Motor neuron (in vitro differentiated cells): ENCODE measurements at regions not wholly inside any gene's neighbourhood (a gene's known extent, or its start where the extent isn't known, plus 50 kb on each side); places are given as distances from the start of the nearest gene placed in this dataset.

Experiments used
- ATAC-seq, 8 experiments: fragments of 200-7000 bp; cut with Tn5 transposase; replicated peaks in 6 of 8; 2 replicates each; pipeline ENCODE4 v1.8.0; 2021; ENCODE audit warnings: mild to moderate bottlenecking in 8 of 8, moderate library complexity in 8 of 8
- H3K27ac ChIP-seq, 2 donors: fragments of 250-450 bp; sonication (Bioruptor Pico); 2 replicates each; pipeline ENCODE4 v1.9.0; 2021; ENCODE audit warnings: antibody characterized with exemption in 2 of 2, mild to moderate bottlenecking in 2 of 2, moderate library complexity in 1 of 2
- H3K4me1 ChIP-seq, 2 donors: fragments of 250-450 bp; sonication (Bioruptor Pico); replicated peaks in 1 of 2; 2 replicates each; pipeline ENCODE4 v1.6.1; 2021; ENCODE audit warnings: antibody characterized with exemption in 2 of 2, mild to moderate bottlenecking in 2 of 2, moderate library complexity in 1 of 2
- H3K4me3 ChIP-seq, 5 donors: fragments of 250-450 bp; sonication (Bioruptor Pico); 2 replicates each; pipeline ENCODE4 v1.9.0; 2021; ENCODE audit warnings: antibody characterized with exemption in 5 of 5, mild to moderate bottlenecking in 5 of 5, moderate library complexity in 4 of 5
- WGBS, 10 experiments: fragments of 450-650 bp; shearing (Covaris generic); methylation state at CpG; one replicate each; pipeline ENCODE4 v1.0.0; 2022; 5-methylcytosine and 5-hydroxymethylcytosine counted together
- in situ Hi-C, 9 experiments: fragments of 400-800 bp; cut with MboI; loops; one replicate each; pipeline ENCODE4 v1.15.0; 2021; ENCODE audit warnings: low sequenced_read_pairs in 9 of 9, low pct_unique_long_range_greater_than_20kb in 2 of 9; ENCODE audit not compliant: unreplicated experiment in 9 of 9

- Histone ChIP-seq H3K4me3 (no peak overlapping the region), H3K27ac (no peak overlapping the region), H3K4me1 (peaks cover 3 to 9% of the 10 kb centered on the region in 2 donors)
- ATAC-seq = peak in 2 of 8 experiments; percentile 25 to 59
- in situ Hi-C loops = no loop called here
- WGBS, 10 experiments = 0 to 73% (median 0%) methylated on average over 1 to 2 of the region's 4 CpGs; no CpG with 5 or more reads in 7 of the 10 experiments
Measured at GRCh38 chr13:26820871-26821270, 60.3 kb upstream of the GPR12 start.

GRCh38 chr13:26819046-26819445, 58.5 kb upstream of the GPR12 start:
- peak in 2 of 8 experiments; percentile 23 to 41 for ATAC-seq
- Histone ChIP-seq H3K4me3 (no peak overlapping the region), H3K27ac (no peak overlapping the region), H3K4me1 (peaks cover 5 to 8% of the 10 kb centered on the region in 2 donors)
- in situ Hi-C loops = no loop called here
- WGBS, 10 experiments = 7 to 100% (median 65%) methylated on average over 1 to 3 of the region's 3 CpGs; no CpG with 5 or more reads in 2 of the 10 experiments

- Histone ChIP-seq H3K27ac (no peak overlapping the region), H3K4me1 (peaks cover 8 to 10% of the 10 kb centered on the region in 2 donors), H3K4me3 (no peak overlapping the region)
- WGBS, 10 experiments = 0 to 100% (median 34%) methylated on average over 1 to 8 of the region's 8 CpGs; no CpG with 5 or more reads in 1 of the 10 experiments
- in situ Hi-C loops = no loop called here
- peak in 1 of 8 experiments; percentile 33 for ATAC-seq
Measured at GRCh38 chr13:26816881-26817280, 56.3 kb upstream of the GPR12 start.

- ATAC-seq = peak in 4 of 8 experiments; percentile 27 to 39 (median 32)
- Histone ChIP-seq H3K27ac (no peak overlapping the region), H3K4me1 (peaks cover 5 to 7% of the 10 kb centered on the region in 2 donors), H3K4me3 (no peak overlapping the region)
- WGBS, 10 experiments = 7 to 80% (median 70%) methylated on average over 1 to 6 of the region's 6 CpGs; no CpG with 5 or more reads in 4 of the 10 experiments
- in situ Hi-C loops = no loop called here
Measured at GRCh38 chr13:26813980-26814348, 53.4 kb upstream of the GPR12 start.

GRCh38 chr13:26813321-26813979, 52.9 kb upstream of the GPR12 start:
- peak in 4 of 8 experiments; percentile 54 to 70 (median 58) for ATAC-seq
- Histone ChIP-seq H3K4me1 (peaks cover 5% of the 10 kb centered on the region in 2 donors), H3K4me3 (no peak overlapping the region), H3K27ac (no peak overlapping the region)
- in situ Hi-C loops = no loop called here
- 0 to 59% (median 25%) methylated on average over 1 to 10 of the region's 10 CpGs; no CpG with 5 or more reads in 1 of the 10 experiments for WGBS, 10 experiments

- no peak for ATAC-seq
- Histone ChIP-seq H3K4me1 (peaks cover 5% of the 10 kb centered on the region in 2 donors), H3K4me3 (no peak overlapping the region), H3K27ac (no peak overlapping the region)
- in situ Hi-C loops = no loop called here
- WGBS, 10 experiments = 0 to 88% (median 53%) methylated on average over 1 to 3 of the region's 3 CpGs; no CpG with 5 or more reads in 3 of the 10 experiments
Measured at GRCh38 chr13:26811581-26811980, 51.0 kb upstream of the GPR12 start.
